ENCODE measurements at regions not wholly inside any gene's neighbourhood (a gene's known extent, or its start where the extent isn't known, plus 50 kb on each side); places are given as distances from the start of the nearest gene placed in this dataset.

DNA sequence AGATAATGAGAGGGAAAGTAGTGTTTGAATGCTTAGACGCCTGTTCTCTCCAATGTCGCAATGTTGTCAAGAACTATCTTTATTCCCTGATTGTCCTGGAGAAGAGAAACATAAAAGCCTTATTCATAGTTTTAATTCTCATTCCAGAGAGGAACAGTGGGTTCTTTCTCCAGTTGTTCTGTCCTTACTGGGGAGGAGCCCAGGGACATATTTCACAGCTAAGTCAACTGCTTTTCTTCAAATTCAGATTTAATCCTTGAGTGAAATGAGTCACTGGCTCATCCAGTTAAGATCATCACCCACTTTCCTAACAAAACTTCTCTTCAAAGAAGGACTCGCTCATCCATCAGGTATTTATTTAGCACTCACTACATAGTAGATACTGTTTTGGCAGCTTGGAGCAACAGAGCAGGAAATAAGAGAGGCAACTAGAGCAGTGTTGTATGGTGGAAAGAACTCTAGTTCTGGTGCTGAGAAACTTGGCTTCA is 365.7 kb upstream of the USP24 start:
- CTCF ChIA-PET: no interaction called here

GRCh38 chr1:55579332-55580001 is 364.3 kb upstream of the USP24 start:
- CTCF ChIA-PET: no interaction called here
- no peaks in the 10 kb centered on the region for H3K27me3 Mint-ChIP-seq (ENCODE audit: low read depth)

More for the DNA sequence above, 365.7 kb upstream of the USP24 start:
- H3K4me3 Mint-ChIP-seq: no peak overlapping the region
- H3K27ac Mint-ChIP-seq: no peak overlapping the region
- TF ChIP-seq PRDM15 (CRISPR knock-in tag; IDR thresholded peaks at IDR 0.05) (no peak), FOXK1 (CRISPR knock-in tag; IDR thresholded peaks at IDR 0.05) (no peak), USF1 (CRISPR knock-in tag; IDR thresholded peaks at IDR 0.05) (no peak), ZNF232 (CRISPR knock-in tag; IDR thresholded peaks at IDR 0.05) (no peak), KAT7 (CRISPR knock-in tag; IDR thresholded peaks at IDR 0.05; ENCODE audit: borderline replicate concordance) (no peak), ZSCAN18 (CRISPR knock-in tag; IDR thresholded peaks at IDR 0.05) (no peak), ERG (CRISPR knock-in tag; IDR thresholded peaks at IDR 0.05) (no peak)
- TF ChIP-seq, protein P1, sequence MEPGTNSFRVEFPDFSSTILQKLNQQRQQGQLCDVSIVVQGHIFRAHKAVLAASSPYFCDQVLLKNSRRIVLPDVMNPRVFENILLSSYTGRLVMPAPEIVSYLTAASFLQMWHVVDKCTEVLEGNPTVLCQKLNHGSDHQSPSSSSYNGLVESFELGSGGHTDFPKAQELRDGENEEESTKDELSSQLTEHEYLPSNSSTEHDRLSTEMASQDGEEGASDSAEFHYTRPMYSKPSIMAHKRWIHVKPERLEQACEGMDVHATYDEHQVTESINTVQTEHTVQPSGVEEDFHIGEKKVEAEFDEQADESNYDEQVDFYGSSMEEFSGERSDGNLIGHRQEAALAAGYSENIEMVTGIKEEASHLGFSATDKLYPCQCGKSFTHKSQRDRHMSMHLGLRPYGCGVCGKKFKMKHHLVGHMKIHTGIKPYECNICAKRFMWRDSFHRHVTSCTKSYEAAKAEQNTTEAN (CRISPR knock-in tag; IDR thresholded peaks at IDR 0.05): no peak
- peaks cover 33% of the 10 kb centered on the region for H3K4me1 Mint-ChIP-seq
- DNase-seq (ENCODE audit: low spot score) (no peak), ATAC-seq (no peak)
- no peaks in the 10 kb centered on the region for H3K36me3 Mint-ChIP-seq
- POLR2A ChIA-PET: no interaction called here
- peaks cover 4% of the 10 kb centered on the region for H3K9me3 Mint-ChIP-seq
- H3K27me3 Mint-ChIP-seq (ENCODE audit: low read depth): no peaks in the 10 kb centered on the region

More at GRCh38 chr1:55579332-55580001, 364.3 kb upstream of the USP24 start:
- Mint-ChIP-seq H3K4me1 (peaks cover 19% of the 10 kb centered on the region), H3K9me3 (peaks cover 4% of the 10 kb centered on the region; the same call in 1 of the 2 replicates), H3K27ac (no peak overlapping the region), H3K4me3 (no peak overlapping the region), H3K36me3 (no peaks in the 10 kb centered on the region)
- DNase-seq (ENCODE audit: low spot score) (no peak), ATAC-seq (no peak)
- POLR2A ChIA-PET: no interaction called here
- TF ChIP-seq USF1 (CRISPR knock-in tag; IDR thresholded peaks at IDR 0.05) (no peak), NFYB (CRISPR knock-in tag; conservative IDR thresholded peaks at IDR 0.05; ENCODE audit: low read depth) (no peak), E2F4 (CRISPR knock-in tag; IDR thresholded peaks at IDR 0.05; ENCODE audit: borderline replicate concordance, low read depth) (no peak)
